PC-9 (cell line): ENCODE measurements at regions not wholly inside any gene's neighbourhood (a gene's known extent, or its start where the extent isn't known, plus 50 kb on each side); places are given as distances from the start of the nearest gene placed in this dataset.

Source experiments
- BruUV-seq: library from RNA; stranded (reverse); fragments of 400-500 nt; replicated peaks from 2 replicates; lab custom pipeline; 2021; lab: Mats Ljungman, UMichigan
- CTCF ChIA-PET: fragments of 300-600 bp; sonication (Branson Sonifier 250); formaldehyde crosslinking; loops from one replicate; lab custom pipeline; 2022; ENCODE audit warnings: antibody characterized with exemption; lab: Charles Lee
- POLR2A ChIA-PET: fragments of 300-600 bp; sonication (Branson Sonifier 250); formaldehyde crosslinking; loops from one replicate; lab custom pipeline; 2022; ENCODE audit warnings: antibody characterized with exemption; ENCODE audit not compliant: unreplicated experiment; lab: Charles Lee
- DNase-seq, 2 experiments: peaks; one replicate each; pipeline versions ENCODE4 v3.0.0 to v3.0.0-alpha.2; 2015 to 2022; ENCODE audit warnings: mixed read lengths in 1 of 2
- H2AFZ ChIP-seq: fragments of 200-600 bp; sonication (generic); 2 replicates; pipeline ENCODE4 v1.8.1; 2017; ENCODE audit warnings: antibody characterized with exemption
- H3F3A ChIP-seq: fragments of 200-600 bp; sonication (generic); 2 replicates; pipeline ENCODE4 v1.8.1; 2017; ENCODE audit warnings: antibody characterized with exemption, mild to moderate bottlenecking, low read depth; ENCODE audit not compliant: insufficient read depth
- H3K27ac ChIP-seq: fragments of 200-600 bp; sonication (generic); 2 replicates; pipeline ENCODE4 v1.6.1; 2016; ENCODE audit warnings: mixed run types
- H3K27me3 ChIP-seq: fragments of 200-600 bp; sonication (generic); 2 replicates; pipeline ENCODE4 v1.6.1; 2016; ENCODE audit warnings: low read depth, mixed run types; ENCODE audit not compliant: insufficient read depth
- H3K36me3 ChIP-seq: fragments of 200-600 bp; sonication (generic); 2 replicates; pipeline ENCODE4 v1.6.1; 2016; ENCODE audit warnings: low read depth, mixed run types
- H3K4me1 ChIP-seq: fragments of 200-600 bp; sonication (generic); replicated peaks from 2 replicates; pipeline ENCODE4 v1.6.1; 2016; ENCODE audit warnings: mixed run types; ENCODE audit not compliant: insufficient read depth
- H3K4me2 ChIP-seq: fragments of 200-600 bp; sonication (generic); 2 replicates; pipeline ENCODE4 v1.6.1; 2017; ENCODE audit warnings: mixed run types
- H3K4me3 ChIP-seq: fragments of 200-600 bp; sonication (generic); 2 replicates; pipeline ENCODE4 v1.6.1; 2016; ENCODE audit warnings: mixed run types
- H3K79me2 ChIP-seq: fragments of 200-600 bp; sonication (generic); 2 replicates; pipeline ENCODE4 v1.6.1; 2017; ENCODE audit warnings: low read depth, mixed run types
- H3K9me2 ChIP-seq: fragments of 200-600 bp; sonication (generic); 2 replicates; pipeline ENCODE4 v1.8.1; 2017; ENCODE audit warnings: mild to moderate bottlenecking; ENCODE audit not compliant: insufficient read depth
- H3K9me3 ChIP-seq: fragments of 200-600 bp; sonication (generic); 2 replicates; pipeline ENCODE4 v1.8.1; 2016; ENCODE audit warnings: low read depth; ENCODE audit not compliant: insufficient read depth
- H4K20me1 ChIP-seq: fragments of 200-600 bp; sonication (generic); 2 replicates; pipeline ENCODE4 v1.8.1; 2017; ENCODE audit not compliant: insufficient read depth
- EZH2 ChIP-seq: fragments of 200-600 bp; sonication (generic); IDR thresholded peaks from 2 replicates; pipeline ENCODE4 v1.8.0; 2017; ENCODE audit warnings: antibody characterized with exemption, low read depth
- intact Hi-C: fragments of 100-400 bp; cut with micrococcal nuclease; formaldehyde crosslinking; loops from one replicate; pipeline ENCODE4 v1.10.0; 2022; ENCODE audit not compliant: unreplicated experiment
- TF ChIP-seq, protein P1 (sequence below): fragments of 200-600 bp; sonication (generic); conservative IDR thresholded peaks from 2 replicates; pipeline ENCODE4 v1.6.1; 2017; ENCODE audit warnings: mixed run types, antibody characterized with exemption, mild to moderate bottlenecking, moderate library complexity

DNA sequence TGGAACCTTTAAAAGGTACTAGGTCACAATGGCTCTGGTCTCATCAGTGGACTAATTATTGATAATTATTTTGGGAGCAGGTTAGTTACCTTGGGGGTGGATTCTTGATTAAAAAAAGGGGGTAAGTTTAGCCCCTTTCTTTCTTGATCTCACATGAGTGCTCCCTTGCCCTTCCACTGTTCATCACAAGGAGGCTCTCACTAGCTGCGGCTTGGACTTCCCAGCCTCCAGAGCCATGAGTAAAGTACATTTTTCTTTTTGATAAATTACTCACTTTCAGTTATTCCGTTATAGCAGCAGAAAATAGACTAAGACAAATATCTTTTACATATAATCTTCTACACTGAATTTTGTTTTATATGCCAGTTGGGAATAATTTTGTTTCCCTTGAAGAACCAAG, 254.8 kb upstream of the DEPDC1 start:
- no peaks in the 10 kb centered on the region for H3K9me3 ChIP-seq
- H3K4me1 ChIP-seq = no peaks in the 10 kb centered on the region
- intact Hi-C loops = no loop called here
- H4K20me1 ChIP-seq = no peaks in the 10 kb centered on the region
- TF ChIP-seq, protein P1, sequence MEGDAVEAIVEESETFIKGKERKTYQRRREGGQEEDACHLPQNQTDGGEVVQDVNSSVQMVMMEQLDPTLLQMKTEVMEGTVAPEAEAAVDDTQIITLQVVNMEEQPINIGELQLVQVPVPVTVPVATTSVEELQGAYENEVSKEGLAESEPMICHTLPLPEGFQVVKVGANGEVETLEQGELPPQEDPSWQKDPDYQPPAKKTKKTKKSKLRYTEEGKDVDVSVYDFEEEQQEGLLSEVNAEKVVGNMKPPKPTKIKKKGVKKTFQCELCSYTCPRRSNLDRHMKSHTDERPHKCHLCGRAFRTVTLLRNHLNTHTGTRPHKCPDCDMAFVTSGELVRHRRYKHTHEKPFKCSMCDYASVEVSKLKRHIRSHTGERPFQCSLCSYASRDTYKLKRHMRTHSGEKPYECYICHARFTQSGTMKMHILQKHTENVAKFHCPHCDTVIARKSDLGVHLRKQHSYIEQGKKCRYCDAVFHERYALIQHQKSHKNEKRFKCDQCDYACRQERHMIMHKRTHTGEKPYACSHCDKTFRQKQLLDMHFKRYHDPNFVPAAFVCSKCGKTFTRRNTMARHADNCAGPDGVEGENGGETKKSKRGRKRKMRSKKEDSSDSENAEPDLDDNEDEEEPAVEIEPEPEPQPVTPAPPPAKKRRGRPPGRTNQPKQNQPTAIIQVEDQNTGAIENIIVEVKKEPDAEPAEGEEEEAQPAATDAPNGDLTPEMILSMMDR = no peak
- no peak for TF ChIP-seq EZH2
- POLR2A ChIA-PET = no interaction called here
- no peaks in the 10 kb centered on the region; the same call in 1 of the 2 replicates for H3K9me2 ChIP-seq
- no peak overlapping the region for H2AFZ ChIP-seq
- no peaks in the 10 kb centered on the region for H3F3A ChIP-seq
- CTCF ChIA-PET = no interaction called here
- no peak overlapping the region for H3K4me3 ChIP-seq
- H3K27me3 ChIP-seq = no peaks in the 10 kb centered on the region
- H3K79me2 ChIP-seq = no peaks in the 10 kb centered on the region
- no peak overlapping the region for H3K4me2 ChIP-seq
- BruUV-seq = no TSS peak
- H3K36me3 ChIP-seq = no peaks in the 10 kb centered on the region
- DNase-seq = no peak
- H3K27ac ChIP-seq = no peak overlapping the region

DNA sequence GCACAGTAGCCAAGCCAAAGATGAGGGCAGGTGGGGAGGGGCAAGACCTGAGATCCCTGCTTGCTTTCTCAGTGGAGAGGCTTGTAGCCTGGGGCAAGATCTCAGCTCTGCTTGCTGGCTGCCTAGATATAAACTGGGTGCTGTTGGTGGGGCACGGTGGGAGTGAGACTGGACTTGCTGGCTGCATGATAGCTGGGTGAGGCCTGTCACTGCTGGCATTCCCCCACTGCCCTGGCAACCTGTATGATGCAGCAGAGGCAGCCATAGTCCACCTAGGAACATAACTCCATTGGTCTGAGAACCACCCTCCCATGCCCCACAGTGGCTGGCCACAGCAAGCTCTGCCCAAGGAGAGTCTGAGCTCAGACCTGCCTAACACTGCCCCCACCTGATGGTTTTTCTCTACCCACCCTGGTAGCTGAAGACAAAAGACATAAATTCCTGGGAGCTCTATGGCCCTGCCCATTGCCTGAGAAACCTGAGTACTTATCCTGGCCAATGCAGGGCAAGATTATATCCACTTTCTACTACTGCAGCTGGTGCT, 261.9 kb upstream of the DEPDC1 start:
- H3K4me1 ChIP-seq = no peaks in the 10 kb centered on the region
- peaks cover 4% of the 10 kb centered on the region; the same call in 1 of the 2 replicates for H3K9me2 ChIP-seq
- ChIA-PET POLR2A (interaction anchor here (0.6 kb wide), 1 partner anchor 169 kb away, joined by 3 read pairs; no protein-coding TSS in a partner anchor), CTCF (no interaction called here)
- H4K20me1 ChIP-seq = no peaks in the 10 kb centered on the region
- no peak overlapping the region for H3K4me3 ChIP-seq
- H3K27ac ChIP-seq = no peak overlapping the region
- intact Hi-C loops = no loop called here
- no peak for DNase-seq
- H3K9me3 ChIP-seq = no peaks in the 10 kb centered on the region
- H3F3A ChIP-seq = no peaks in the 10 kb centered on the region
- no peak overlapping the region for H2AFZ ChIP-seq
- no peak overlapping the region for H3K4me2 ChIP-seq
- H3K79me2 ChIP-seq = no peaks in the 10 kb centered on the region
- no peaks in the 10 kb centered on the region for H3K27me3 ChIP-seq
- BruUV-seq = no TSS peak
- H3K36me3 ChIP-seq = no peaks in the 10 kb centered on the region
- TF ChIP-seq EZH2 = no peak
- TF ChIP-seq, protein P1 = no peak

DNA sequence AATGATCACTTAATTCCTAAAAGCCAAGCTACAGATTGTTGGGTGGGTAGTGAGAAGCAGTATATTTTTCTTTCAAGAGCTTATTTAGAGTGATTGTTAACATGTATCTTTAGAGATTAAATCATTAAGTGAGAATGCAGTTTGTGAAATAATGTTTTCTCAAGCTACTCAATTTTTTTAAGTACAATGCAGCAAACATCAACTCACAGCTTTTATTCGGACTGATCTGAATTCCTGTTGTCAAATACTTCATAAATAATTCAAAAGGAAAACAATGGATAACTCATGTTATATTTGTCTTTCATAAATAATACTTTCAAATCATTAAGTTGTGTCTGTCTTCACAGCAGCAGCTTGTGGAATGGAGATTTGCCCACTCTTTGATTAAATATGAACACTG, 271.1 kb upstream of the DEPDC1 start:
- Histone ChIP-seq H3K4me2 (no peak overlapping the region), H3K4me1 (no peaks in the 10 kb centered on the region), H3F3A (no peaks in the 10 kb centered on the region), H4K20me1 (no peaks in the 10 kb centered on the region), H3K27me3 (no peaks in the 10 kb centered on the region), H3K9me3 (0 out of 2 replicates have a peak, but pooled peaks cover 2% of the 10 kb centered on the region), H3K9me2 (no peaks in the 10 kb centered on the region), H2AFZ (no peak overlapping the region), H3K36me3 (no peaks in the 10 kb centered on the region), H3K4me3 (no peak overlapping the region), H3K79me2 (no peaks in the 10 kb centered on the region), H3K27ac (no peak overlapping the region)
- intact Hi-C loops = no loop called here
- TF ChIP-seq EZH2 = no peak
- TF ChIP-seq, protein P1 = no peak
- DNase-seq = no peak
- POLR2A ChIA-PET = no interaction called here
- CTCF ChIA-PET = no interaction called here
- BruUV-seq = no TSS peak
